HG02571 (cell line): ENCODE measurements at regions not wholly inside any gene's neighbourhood (a gene's known extent, or its start where the extent isn't known, plus 50 kb on each side); places are given as distances from the start of the nearest gene placed in this dataset.

ENCODE experiments used
- ATAC-seq: cut with Tn5 transposase; IDR thresholded peaks from one replicate; pipeline ENCODE4 v1.9.1; 2021; ENCODE audit warnings: mild to moderate bottlenecking, moderate library complexity; ENCODE audit not compliant: unreplicated experiment

DNA sequence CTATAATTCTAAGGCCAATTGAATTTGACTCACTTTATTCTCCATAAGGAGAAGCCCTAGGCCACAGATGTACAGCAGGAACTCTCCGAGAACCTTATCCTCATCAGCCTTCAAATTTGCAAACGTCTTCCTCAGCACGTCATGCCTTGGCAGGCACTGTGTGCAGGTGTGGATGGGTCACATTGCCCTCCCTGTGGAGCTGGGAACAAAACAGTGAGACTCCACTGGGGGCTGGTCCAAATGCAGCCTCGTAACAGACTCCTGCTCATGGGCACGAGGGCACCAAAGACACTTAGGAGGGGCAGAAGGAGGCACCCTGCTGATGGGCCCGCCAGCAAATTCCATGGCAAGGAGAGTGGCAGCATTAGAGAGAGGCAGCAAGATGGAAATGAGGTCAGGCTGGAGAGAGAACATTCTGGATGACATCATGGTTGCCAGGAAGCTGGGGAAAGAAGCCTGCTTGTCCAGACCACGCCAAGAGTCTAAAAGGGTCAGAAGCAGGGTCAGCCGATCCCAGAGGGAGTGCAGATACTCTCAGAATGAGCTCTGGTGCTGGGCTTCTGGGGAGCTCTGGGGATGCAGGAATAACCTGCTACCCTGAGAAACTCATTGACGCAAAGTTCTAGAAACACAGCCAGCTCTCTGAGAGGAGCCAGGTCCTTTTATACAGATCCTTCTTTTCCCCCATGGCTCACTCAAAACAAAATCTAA is 242.2 kb downstream of the B3GLCT start:
- no peak for ATAC-seq

- ATAC-seq: no peak
Measured at GRCh38 chr13:31442571-31442970, 242.8 kb downstream of the B3GLCT start.

DNA sequence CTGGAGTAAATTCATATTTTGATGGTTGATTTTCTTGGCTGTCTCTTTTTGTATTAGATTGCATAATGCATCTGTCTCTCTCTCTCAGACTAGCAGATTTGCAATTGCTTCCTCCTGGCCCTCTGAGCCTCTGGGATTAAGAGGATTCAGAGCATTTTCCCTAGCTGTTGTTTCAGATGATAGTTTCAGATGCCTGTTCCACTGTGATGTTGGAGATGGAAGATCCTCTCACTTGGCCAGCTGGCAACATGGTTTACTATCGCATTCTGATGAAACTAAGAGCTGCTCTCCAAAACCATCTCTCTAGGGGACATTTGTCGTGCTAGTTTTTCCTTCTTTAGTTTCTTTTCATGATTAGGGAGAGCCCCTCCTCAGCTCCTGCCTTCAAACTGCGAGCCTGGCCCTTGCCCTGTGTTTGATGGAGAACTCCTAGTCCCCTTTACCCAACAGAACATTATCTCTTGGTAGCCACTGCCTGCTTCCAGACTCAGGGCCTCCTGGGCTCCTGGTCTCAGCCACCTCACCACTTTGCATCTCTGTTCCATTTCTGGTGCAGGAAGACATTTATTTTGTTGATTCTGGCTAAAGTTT is 244.6 kb downstream of the B3GLCT start:
- ATAC-seq: no peak

DNA sequence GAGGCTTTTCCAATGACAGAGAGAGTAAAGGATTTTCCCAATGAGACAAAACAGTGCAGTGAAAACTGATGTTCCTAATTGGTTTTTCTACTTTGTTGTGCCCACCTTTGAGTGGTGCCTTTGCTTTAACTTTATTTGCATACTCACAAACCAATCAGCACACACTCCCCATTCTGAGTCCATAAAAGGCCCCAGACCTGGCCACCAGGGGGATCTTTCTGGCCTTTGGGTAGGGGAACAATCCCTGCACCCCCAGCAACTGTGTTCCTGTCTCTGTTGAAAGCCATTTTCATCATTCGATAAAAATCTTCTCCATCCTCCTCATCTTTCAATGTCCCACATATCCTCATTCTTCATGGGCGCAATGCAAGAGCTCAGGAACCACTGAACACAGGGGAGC is 252.8 kb downstream of the B3GLCT start:
- no peak for ATAC-seq

DNA sequence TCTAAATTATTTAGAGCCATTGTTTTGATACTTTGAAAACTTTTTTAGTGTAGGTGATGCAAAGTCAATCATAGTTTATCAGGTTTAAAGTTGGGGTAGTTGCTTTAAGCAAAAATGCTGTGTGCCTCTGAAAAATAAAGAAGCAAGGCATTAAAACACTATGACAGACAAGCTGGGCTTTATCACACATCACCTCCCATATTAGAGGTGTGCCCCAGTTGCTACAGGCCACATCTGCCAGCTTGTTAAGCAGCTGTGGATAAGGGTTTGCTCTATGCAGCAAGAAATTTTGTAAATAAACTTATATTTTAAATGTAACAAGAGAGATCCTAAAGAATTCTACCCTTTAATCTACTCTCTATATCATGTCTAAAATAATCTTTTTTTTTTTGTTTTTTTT is 255.8 kb downstream of the B3GLCT start:
- no peak for ATAC-seq

GRCh38 chr13:31456056-31456455 is 256.3 kb downstream of the B3GLCT start:
- ATAC-seq: no peak

- no peak for ATAC-seq
Measured at GRCh38 chr13:31460061-31460460, 260.3 kb downstream of the B3GLCT start.

DNA sequence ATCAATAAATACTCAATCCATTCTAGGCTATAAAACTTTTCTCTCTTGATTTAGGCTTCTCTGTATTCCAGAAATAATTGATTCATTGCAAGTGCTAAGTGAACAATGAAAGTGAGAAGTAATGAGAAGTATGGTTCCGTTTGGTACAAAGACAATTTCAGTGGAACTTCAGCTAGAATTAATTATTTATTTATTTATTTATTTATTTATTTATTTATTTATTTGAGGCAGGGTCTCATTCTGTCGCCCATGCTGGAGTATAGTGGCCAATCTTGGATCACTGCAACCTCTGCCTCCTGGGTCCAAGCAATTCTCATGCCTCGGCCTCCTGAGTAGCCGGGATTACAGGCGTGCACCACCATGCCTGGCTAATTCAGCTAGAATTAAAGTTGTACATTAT is 262.1 kb downstream of the B3GLCT start:
- ATAC-seq: no peak

- no peak for ATAC-seq
Measured at GRCh38 chr13:31462766-31463165, 263.0 kb downstream of the B3GLCT start.

GRCh38 chr13:31468114-31468902 is 268.5 kb downstream of the B3GLCT start:
- ATAC-seq: no peak

- ATAC-seq: no peak
Measured at GRCh38 chr13:31469377-31469776, 269.6 kb downstream of the B3GLCT start.

GRCh38 chr13:31476266-31476665 is 263.1 kb upstream of the RXFP2 start:
- ATAC-seq: no peak

DNA sequence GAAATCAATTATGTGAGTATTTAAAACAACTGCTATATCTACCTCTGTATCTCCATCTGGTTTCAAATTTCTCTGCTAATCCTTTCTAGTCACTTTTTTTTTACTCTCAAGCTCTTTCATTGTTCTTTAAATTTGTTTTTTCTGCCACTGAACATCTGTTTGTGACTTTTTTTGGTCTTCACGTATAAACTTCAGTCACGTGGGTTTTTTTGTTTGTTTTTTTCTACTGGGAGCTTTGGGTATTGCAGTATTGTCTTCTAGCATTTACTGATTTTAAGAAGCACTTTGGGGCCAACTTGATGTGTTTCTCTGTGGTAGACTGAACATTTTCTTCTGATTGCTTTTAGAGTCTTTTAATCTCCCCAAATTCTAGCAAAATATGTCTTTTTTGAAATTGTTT is 262.6 kb upstream of the RXFP2 start:
- ATAC-seq: no peak

GRCh38 chr13:31477961-31478360 is 261.4 kb upstream of the RXFP2 start:
- no peak for ATAC-seq

DNA sequence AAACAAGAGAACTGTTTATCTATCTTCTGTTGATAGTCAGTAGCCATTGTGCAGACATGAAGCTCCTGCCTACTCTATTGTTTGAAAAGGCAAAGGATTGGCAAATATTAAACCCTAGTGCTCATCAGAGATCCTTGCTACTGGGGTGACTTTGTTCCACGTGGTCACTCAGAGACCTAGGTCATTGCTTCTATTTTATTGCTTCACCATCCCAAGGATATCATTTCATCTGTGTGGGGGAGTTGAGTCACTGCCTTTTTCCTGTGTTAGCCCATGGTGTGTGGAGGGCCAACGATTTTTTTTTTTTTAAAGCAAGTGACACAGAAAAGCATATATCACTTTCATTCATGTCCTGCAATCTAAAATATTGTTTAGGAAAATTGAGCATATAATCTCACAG is 254.1 kb upstream of the RXFP2 start:
- ATAC-seq: no peak

DNA sequence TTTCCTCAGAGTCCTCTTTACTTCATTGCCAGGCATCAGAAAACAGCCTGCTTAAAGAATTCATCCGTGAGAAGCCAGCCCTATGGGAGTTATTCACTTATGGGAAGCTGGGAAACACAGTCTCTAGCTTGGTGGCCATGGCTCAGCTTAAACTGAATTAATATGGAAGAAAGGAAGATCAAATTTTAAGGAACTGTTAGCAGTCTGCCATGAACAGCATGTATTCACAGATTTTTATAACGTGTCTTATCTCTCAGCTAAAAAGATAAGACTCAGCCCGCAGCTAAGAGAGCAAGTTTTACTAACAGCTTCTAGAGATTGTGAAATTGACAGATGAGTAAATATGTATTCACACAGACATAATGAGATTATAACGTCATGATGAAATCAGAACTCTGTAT is 253.7 kb upstream of the RXFP2 start:
- ATAC-seq: no peak

DNA sequence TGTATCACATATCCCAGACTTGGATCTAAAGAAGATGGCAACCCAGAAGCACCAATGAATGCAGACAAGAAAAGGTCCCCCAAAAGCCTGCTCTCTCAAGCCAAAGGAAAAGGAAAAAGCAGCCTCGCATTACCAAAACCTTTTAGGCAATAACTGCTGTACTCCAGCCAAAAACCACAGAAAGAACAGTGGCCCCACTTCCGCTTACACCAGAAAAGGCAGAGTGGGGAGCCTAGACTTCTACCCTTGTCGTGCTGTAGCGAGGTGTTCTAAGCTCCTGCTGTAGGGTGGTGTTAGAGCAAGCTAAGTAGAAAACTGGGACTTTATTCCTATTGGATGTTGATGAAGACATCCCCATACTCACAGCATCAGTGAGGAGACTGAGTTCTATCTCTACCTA is 244.0 kb upstream of the RXFP2 start:
- ATAC-seq: no peak

GRCh38 chr13:31499274-31499673 is 240.1 kb upstream of the RXFP2 start:
- no peak for ATAC-seq

DNA sequence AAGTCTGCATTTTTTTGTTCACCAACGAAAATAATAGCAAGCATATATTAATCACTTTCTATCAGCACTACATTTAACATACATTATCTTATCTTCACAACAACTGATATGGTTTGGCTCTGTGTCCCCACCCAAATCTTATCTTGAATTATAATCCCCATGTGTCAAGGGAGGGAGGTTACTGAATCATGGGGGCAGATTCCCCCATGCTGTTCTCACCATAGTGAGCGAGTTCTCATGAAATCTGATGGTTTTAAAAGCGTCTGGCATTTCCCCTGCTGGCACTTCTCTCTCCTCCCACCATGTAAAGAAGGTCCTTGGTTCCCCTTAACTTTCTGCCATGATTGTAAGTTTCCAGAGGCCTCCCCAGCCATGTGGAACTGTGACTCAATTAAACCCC is 235.7 kb upstream of the RXFP2 start:
- ATAC-seq: no peak

DNA sequence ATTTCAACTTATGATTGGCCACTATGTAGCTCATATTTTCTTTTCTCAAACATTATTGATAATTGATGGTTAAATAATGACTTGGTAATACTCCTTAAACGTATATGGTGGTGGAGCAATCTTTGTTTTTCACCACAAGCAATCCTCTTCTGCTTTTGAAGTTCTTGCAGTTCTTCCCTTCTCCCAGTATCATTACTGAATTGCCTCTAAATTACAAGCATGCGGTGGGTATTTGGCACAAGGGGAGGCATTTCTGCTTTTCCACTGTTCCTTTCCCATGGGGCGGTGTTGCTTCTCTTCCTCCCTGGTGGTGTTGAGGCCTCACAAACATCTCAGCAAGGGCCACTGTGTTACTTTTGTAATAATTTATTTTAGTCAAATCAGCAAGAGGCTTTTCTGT is 234.4 kb upstream of the RXFP2 start:
- ATAC-seq: no peak

DNA sequence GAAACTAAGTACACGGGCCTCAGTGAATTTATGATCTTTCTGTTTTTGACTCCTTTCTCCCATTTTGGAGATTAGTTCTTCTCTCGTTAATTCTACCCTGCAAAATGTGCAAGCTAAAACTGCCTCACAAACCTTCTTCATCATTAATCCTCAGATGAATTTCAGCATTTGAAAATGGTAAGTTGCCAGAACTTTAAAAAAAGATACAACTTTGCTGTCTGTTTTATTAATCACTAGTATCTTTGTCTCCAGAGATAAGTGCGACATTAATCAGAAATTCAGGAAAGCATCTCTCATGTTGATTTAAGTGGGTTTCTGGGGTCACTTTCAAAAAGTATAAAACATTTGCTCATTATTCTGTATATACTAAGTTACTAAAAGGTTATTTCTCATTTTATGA is 227.0 kb upstream of the RXFP2 start:
- no peak for ATAC-seq

- no peak for ATAC-seq
Measured at GRCh38 chr13:31514932-31515331, 224.4 kb upstream of the RXFP2 start.
